NCI-H128 (cell line): ENCODE measurements at regions not wholly inside any gene's neighbourhood (a gene's known extent, or its start where the extent isn't known, plus 50 kb on each side); places are given as distances from the start of the nearest gene placed in this dataset.
"Not testable (repeated sequence)": the region's sequence is repeated elsewhere in the genome, so short reads cannot be mapped to it uniquely, and the experiment has no call there.

Experiments
- DNase-seq: peaks from one replicate; lab custom pipeline; 2025; ENCODE audit not compliant: unreplicated experiment; lab: John Stamatoyannopoulos, UW

GRCh38 chr21:38916214-38916964 is 110.7 kb downstream of the ETS2 start:
- no peak for DNase-seq

- no peak for DNase-seq
Observed at GRCh38 chr21:38915546-38915945, 109.8 kb downstream of the ETS2 start.

- no peak for DNase-seq
Observed at GRCh38 chr21:38914528-38915293, 109.0 kb downstream of the ETS2 start.

GRCh38 chr21:38913893-38914527 is 108.3 kb downstream of the ETS2 start:
- no peak for DNase-seq

GRCh38 chr21:38913120-38913892 is 107.6 kb downstream of the ETS2 start:
- peak; percentile 17 for DNase-seq

GRCh38 chr21:38912789-38913119 is 107.0 kb downstream of the ETS2 start:
- no peak for DNase-seq

- DNase-seq = no peak
Observed at GRCh38 chr21:38912102-38912629, 106.4 kb downstream of the ETS2 start.

- DNase-seq = no peak
Observed at GRCh38 chr21:38911484-38912101, 105.9 kb downstream of the ETS2 start.

- no peak for DNase-seq
Observed at GRCh38 chr21:38910390-38911067, 104.8 kb downstream of the ETS2 start.

- DNase-seq = no peak
Observed at GRCh38 chr21:38909929-38910328, 104.2 kb downstream of the ETS2 start.

GRCh38 chr21:38909109-38909508 is 103.4 kb downstream of the ETS2 start:
- DNase-seq = no peak

GRCh38 chr21:38908537-38908936 is 102.8 kb downstream of the ETS2 start:
- no peak for DNase-seq

GRCh38 chr21:38905752-38906151 is 100.0 kb downstream of the ETS2 start:
- no peak for DNase-seq

GRCh38 chr21:38905328-38905727 is 99.6 kb downstream of the ETS2 start:
- DNase-seq = no peak

- no peak for DNase-seq
Observed at GRCh38 chr21:38903690-38904139, 98.0 kb downstream of the ETS2 start.

- no peak for DNase-seq
Observed at GRCh38 chr21:38902608-38903445, 97.1 kb downstream of the ETS2 start.

- no peak for DNase-seq
Observed at GRCh38 chr21:38900499-38900898, 94.8 kb downstream of the ETS2 start.

GRCh38 chr21:38899985-38900384 is 94.3 kb downstream of the ETS2 start:
- not testable (repeated sequence) for DNase-seq
